HG03045 (cell line): ENCODE measurements at regions not wholly inside any gene's neighbourhood (a gene's known extent, or its start where the extent isn't known, plus 50 kb on each side); places are given as distances from the start of the nearest gene placed in this dataset.

Experiments
- ATAC-seq: cut with Tn5 transposase; IDR thresholded peaks from one replicate; pipeline ENCODE4 v1.9.1; 2021; ENCODE audit warnings: mild to moderate bottlenecking, moderate library complexity; ENCODE audit not compliant: unreplicated experiment

DNA sequence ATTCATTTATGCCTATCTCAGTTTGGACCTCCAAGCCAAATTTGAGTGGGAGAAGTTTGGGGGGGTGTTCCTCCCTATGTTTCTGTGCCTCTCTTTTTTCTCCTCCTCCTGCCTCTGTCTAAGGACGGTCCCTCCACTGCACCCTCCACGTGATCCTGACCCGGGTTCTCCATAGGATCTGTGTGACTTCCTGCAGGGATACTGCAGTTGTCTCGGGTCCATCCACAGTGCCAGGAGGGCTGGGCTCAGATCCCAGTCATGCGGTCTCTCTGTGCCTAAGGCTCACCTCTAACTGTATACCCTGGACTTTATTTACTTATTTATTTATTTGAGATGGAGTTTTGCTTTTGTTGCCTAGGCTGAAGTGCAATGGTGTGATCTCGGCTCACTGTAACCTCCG, 1354.5 kb downstream of the BRD1 start:
- no peak for ATAC-seq

DNA sequence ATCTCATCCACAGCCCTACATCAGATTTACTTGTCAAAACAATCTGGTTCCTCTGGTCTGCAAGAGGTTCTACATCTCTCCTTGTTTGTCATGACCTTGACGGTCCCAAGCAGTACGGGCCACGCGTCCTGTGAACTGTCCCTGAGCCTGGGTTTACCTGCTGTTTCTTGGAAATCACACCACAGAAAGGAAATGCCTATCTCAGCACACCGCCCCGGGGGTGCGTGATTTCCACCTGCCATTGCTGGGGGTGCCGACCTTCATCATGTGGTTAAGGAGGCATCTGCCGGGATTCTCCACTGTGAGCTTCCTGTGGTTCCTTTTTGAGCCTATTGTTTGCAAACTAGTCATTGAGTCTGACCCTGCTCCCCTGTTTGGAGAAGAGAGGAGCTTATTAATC, 1363.4 kb downstream of the BRD1 start:
- no peak for ATAC-seq

DNA sequence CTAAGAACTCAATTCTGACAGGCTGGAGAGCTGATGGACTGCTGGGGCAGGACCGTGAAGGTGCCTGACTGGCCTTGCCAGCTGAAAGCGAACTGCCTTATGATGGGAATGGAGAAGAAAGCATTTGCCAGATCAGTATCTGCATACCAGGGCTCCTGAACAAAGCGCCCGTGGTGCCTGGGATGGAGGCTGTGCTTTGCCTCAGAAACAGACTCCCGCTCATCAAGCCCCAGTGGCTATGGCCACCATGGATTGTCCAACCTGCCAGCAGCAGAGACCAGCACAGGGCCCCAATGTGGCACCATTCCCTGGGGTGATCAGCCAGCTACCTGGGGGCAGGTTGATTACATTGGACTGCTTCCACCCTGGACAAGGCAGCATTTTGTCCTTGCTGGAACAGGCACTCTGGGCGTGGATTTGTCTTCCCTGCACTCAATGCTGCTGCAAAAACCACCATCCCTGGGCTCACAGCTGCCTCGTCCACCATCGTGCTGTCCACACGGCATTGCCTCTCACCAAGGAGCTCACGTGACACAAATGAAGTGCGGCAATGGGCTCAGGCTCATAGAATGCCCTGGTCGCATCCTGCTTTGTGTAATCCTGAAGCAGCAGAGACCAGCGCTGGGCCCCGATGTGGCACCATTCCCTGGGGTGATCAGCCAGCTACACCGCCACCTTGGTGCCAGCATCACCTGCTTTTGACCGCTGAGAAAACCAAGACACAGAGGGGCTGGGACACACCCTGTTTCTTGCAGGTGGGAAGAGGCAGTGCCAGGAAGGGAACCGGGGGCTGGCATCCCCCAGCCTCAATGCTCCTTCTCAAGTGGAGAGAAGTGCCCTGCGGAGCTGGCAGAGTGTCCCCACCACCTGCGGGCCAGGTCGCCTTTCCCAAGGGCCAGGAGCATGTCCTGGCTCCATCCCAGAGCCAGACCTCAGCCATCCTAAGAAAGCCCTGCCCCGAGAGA, 1367.5 kb downstream of the BRD1 start:
- ATAC-seq = no peak

DNA sequence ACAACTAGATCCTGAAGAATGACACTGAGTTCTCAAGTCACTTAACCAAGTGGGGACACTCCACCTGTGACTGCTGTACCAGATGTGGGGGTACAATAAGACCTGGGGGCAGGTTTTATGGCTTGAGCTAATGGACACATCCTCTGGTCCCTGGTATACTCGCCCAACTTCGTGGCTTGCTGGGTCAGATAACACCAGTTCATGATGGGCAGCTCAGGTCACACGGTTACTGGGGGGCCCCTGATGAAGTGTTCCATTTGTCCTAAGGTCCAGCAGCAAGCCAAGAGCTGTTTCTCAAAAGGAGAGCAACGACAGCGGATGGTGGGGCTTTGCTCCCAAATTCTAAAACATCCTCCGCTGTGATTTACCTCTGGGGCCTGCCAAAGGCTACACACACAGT, 1368.4 kb downstream of the BRD1 start:
- ATAC-seq = no peak

DNA sequence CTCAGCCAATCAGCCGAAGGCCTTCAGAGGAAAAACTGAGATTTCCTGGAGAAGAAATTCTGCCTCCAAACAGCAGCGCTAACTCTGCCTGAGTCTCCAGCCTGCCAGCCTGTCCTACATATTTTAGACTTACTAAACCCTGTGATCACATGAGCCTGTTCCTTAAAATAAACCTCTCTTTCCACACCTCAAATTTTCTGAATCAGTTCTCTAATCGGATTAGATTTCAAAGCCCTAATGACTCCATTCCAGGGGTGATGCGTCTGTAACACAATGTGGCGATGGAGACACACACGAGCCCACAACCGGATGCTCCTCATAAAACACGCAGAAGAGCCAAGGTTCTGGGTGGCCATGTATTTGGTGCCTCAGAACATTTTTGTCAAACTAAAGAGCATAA, 1371.2 kb downstream of the BRD1 start:
- ATAC-seq = no peak

DNA sequence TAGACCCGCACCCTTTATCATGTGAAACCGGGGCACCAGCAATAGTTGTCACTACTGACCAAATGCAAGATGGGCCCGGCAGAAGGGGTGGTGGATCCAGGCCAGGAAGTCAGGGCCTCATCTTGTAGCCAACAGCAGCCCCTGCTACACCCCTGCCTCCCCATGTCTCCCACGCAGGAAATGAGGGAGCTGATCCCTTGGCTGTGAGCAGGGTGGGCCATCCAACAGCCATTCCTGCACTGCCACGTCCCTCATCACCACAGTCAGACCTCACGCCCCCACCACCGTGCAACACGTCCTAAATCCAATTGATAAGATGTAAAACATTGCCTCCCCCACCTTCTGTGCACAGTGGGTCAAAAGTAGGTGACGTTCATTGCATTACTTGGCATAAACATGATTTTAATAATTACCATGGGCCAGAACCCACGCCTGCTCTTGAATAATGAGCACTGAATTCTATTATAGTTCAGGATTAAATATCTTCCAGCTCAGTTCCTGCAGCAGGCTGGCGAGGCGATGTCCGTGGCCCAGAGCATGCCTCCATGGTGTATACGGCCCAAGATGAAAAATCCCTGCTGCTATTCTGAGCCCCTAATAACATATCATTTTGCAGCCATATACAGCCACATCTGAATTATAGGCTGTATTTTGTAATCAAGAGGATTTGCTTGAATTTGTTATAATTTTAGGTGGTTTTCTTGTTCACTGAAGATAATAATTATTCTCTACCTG, 1373.8 kb downstream of the BRD1 start:
- no peak for ATAC-seq

DNA sequence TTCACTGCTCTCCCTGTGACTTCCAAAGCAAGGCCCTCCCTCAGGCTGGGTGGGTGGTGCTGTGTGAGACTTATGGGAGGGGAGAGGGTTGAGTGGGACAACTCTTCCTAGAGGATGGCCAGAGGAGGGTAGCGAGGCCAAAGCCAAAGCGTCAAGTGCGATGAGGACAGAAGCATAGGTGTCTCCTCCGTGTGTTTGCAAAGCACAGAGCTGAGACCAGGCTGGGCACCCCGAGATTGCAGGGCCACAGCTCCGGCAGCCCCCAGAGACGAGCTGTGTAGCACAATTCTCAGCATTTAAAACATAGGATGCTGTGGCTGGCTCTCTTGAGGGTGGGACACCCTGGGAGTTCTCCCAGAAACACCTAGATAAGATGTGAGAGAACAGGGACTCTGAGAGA, 1374.5 kb downstream of the BRD1 start:
- no peak for ATAC-seq

DNA sequence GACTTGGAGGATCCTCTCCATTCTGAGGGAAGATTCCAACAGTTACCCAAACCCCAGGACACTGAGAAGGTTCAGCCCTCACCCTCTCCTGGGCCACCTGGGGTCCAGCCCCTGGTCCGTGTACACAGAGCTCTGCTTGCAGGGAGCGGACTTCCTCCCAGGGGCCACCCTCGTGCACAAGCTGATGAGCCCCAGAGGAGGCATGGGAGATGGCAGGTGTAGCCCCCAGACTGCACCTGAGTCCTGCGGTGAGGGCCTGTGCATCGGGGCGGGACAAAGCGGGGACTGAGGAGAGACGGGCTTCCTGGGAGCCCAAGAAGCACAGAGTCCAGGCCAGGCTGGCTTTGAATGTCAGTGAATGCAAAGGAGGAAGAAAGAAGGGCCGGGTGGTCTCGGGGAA, 1374.9 kb downstream of the BRD1 start:
- no peak for ATAC-seq

DNA sequence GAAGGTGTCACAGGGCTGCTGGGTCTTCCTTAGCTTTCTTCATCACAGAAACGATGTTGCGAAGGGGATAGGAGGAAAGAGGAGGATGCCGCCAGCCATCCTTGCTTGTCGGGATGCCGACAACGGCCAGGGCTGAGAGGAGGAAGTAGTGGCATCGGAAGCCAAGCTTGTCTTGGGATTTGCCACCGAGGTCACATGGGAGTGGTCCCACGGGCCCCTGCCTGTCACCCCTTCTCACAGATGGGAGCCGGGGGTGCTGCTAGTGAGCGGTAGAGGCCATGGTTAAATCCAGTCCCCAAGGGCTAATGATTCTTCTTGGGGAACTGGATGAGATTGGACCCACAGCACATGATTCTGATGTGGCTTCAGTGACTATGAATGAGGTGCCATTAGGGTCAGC, 1375.8 kb downstream of the BRD1 start:
- no peak for ATAC-seq

DNA sequence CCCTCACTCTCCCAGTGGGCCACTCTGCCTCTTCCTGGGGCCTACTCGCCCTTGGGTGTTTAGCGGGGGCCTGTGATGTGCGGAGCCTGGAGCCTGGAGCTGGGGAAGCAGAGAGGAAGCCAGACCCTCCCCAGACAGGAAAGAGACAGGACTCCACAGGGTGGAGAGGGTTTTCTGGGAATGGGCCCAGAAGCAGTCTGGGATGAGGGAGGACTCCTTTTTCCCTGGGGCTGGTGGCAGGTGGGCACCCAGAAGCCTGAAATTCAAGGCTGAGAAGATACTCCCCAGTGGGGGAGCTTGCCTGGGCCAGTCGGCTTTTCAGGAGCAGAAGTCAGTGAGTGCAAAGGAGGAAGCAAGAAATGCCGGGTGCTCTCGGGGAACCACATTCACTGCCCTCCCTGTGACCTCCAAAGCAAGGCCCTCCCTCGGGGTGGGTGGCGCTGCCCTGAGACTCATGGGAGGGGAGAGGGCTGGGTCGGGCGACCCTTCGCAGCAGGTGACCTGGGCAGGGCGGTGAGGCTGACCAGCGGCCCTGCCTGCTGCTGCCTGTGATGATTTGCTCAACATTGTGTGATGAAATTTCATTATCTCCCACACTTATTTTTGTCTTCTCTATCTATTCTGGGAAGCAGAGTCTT, 1377.4 kb downstream of the BRD1 start:
- ATAC-seq = no peak

DNA sequence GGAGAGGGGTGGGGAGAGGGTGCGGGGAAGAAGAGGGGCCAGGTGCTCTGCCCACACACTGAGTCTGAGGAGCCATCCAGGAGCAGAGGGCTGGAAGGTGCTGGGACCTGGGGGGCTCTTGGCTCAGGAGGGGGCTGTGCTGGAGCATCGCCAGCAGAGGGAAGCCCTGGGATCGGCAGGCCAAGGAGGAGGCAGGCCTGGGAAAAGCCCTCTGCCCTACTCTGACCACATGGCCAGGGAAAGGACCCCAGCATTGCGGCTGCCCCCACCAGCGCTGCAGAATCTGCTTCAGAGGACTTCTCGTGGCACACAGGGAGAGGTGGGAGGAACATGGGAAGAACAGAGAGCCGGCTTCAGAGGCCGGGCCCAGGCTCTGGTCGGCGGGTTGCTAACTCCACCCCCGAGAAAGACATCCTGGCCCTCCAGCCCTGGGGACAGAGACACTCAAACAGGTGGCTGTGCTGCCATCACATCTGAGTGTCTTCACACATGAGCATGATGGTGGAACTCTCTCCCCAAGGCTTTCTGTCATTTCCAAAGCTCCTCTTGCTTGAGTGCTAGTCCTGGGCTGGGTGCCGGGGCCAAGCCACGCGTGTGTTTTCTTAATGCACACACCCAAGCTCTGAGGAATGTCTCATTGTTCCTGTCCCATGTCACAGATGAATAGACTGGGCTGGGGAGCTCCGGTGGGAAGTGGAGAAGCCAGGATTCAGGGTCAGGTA, 1378.0 kb downstream of the BRD1 start:
- ATAC-seq = no peak

DNA sequence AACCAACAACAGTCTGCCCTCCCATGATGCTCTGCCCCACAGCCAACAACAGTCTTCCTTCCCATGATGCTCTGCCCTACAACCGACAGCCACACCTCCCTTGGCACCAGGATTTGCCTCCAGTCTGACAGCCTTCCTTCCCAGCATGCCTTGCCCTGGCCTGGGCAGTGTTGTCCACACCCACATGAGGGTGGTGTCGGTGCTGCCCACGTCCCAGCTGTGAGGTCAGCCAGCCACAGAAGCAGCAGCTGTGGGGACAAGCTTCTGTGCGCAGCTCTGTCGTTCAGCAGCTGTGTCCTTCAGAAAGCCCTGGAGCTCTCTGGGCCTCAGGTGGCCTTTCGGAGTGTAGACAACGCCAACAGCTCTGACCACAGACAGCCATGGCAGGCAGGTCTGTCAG, 1378.9 kb downstream of the BRD1 start:
- no peak for ATAC-seq

DNA sequence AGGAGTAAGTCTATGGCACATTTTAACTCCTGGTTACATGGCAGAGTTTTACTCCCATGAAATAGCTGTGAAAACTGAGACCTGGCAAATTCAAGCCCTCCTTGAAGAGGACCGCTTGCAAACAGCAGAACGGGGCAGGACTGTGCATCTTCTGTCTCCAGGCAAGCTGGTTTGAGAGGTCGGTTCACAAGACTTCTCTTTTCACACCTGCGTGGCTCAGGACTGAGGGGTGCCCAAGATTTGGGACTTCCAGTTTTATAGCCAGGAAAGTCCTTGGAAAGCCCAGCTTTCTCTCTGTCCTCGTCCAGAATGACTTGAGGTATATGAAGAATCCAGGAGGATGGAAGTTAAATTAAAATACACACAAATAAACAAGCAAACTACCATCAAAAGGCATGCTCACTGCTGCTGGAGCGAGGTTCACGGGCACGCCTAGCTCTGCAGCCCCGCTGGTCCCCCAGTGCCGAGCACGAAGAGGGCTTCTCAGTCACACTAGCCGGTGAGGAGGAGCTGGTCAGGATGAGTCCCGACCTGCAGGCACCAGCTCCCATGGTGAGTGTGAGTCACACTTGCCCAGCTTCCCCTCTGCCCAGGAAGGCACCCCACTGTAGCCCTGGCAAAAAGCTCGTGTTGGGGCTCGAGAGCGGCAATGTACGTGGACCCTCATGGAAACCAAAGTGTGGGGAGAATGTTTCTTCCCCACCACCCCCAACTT, 1382.4 kb downstream of the BRD1 start:
- no peak for ATAC-seq

DNA sequence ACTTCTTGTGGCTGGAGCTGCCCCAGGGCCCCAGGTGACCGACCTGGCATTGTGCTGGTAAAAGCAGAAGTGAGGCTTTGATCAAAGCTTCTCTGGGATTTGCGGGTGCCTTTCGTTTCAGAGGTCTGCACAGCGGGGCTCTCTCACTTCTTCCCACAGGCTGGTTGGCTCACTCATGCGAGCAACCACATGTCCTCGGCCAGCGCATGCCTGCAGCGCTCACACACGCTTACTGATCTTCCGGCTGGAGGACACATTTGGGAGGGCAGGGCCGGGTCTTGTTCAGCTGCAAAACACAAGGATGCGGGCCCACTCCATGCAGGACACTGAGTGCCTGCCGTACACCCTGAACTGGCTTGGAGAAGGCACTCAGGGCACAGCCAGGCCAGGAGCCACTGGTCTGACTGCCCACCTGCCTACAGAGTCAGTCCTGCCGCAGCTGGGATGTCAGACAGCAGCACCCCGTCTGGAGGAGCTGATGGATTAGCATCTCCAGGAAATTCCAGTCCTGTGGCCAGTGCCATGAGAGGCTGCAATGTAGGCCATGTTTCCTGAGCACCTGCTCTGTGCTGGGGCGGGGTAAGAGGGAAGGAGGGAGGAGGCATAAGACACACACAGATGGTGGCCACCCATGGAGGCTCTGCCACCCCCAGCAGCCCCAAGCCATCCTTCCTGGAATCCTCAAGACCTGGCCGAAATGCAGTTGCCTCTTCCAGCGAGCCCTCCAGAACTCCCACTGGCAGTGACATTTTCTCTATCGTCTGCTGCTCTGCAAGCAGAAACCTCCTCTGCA, 1383.2 kb downstream of the BRD1 start:
- no peak for ATAC-seq

DNA sequence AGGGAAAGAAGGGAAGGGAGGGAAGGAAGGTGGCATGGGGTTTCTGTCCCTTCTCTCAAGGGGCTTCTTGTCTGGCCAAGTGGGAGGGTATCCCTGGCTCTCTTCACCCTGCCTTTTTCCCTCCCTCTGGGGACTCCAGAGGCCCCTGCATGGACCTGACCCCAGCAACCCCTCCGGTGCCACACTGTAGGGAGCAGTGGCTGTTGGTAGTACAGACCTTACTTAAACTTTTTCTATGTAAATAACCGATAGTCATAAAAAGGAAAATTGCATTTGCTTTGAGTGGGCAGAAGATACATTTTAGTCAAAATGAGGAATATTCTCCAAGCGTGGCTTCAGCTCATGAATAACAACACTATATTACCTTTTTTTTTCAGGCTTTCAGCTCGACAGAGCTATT, 1384.0 kb downstream of the BRD1 start:
- no peak for ATAC-seq

DNA sequence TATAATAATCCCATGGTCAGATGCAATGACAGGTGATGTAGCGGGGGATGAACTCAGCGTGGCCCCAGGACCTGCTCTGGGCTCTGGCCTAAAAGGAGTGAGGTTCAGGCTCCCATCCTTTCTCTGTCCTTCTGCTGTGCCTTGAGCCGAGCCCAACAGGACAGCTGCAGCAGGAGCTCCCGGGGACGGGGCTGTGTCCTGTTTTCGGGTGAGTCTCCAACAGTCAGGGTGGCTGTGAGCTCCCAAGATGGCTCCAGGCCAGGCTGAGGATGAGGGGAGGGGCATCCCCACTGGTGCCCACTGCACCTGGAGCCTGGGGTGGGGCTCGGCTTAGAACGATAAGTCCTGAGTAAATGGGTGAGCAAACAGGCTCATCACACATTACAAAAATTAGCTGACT, 1385.0 kb downstream of the BRD1 start:
- ATAC-seq = no peak

DNA sequence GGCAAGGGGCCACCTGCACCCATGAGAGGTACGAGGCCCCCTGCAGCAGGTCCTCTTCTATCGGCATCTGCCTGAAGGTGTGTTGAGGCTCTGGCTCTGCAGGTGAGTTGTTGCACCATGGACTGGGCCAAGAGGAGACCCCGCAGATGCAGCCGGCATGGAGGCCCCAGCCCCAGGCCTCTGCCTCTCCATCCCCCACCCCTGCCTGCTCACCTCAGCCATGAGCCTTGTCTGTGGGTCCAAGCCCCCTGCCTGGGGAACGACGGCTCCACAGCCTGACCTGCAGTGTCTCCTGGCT, 1386.2 kb downstream of the BRD1 start:
- ATAC-seq = no peak

DNA sequence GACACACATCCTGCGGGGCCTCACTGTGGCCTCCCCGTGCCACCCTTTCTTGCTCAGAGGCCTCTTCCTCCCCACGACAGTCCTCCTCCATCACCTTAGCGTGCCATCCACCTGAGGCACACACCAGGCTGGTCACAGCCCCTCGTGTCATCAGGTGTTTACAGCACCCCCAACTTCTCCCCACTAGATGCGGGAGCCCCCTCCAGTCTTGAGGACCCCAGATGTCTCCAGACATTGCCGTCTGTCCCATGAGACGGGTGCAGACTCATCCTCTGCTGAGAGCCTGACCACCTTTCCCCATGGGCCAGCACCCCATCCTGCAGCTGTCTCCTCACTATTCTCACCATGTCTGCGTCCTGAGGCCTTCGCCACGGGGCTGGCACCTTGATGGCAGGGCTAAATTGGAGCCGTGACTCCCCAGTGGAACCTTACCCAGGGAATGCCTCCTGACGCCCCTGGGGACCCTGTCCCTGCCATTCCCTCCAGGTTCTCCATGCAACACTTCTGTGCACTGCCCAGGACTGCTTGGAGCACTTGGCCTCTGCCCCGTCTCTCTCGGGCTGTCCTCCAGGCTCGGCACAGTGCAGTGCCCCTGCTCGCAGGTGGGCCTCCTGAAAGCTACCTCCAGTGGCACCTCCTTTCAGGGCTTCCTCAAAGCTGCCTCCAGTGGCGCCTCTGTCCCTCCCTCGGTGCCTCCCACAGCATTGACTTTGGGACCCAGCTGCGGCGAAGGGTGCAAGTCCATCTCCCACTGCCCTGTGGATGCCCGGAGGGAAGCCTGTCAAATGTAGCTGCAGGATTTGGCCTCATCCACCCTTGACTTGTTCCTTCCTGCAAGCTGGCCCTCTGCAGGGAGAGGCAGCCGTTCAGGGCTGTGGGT, 1386.8 kb downstream of the BRD1 start:
- no peak for ATAC-seq

DNA sequence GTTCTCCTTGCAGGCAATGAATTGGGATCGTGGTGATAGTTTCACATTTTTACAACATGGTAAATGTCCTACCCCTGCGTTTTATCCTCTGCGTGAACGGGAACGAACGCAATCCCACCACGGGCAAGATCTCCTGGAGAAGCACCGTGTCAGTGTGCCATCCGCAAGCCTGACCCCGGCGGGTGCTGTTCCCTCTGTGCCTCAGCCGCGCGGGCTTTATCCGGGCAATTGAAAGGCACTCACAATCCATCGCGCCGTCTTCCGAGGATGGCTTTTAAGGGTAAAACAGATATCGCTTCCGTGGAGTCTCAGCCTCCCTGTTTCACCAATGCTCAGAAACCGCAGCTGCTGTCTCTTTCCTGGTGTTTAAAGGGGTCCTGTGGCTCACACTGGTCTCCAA, 1387.5 kb downstream of the BRD1 start:
- no peak for ATAC-seq
